ENCODE measurements at regions not wholly inside any gene's neighbourhood (a gene's known extent, or its start where the extent isn't known, plus 50 kb on each side); places are given as distances from the start of the nearest gene placed in this dataset.
"Not testable (repeated sequence)": the region's sequence is repeated elsewhere in the genome, so short reads cannot be mapped to it uniquely, and the experiment has no call there.

DNA sequence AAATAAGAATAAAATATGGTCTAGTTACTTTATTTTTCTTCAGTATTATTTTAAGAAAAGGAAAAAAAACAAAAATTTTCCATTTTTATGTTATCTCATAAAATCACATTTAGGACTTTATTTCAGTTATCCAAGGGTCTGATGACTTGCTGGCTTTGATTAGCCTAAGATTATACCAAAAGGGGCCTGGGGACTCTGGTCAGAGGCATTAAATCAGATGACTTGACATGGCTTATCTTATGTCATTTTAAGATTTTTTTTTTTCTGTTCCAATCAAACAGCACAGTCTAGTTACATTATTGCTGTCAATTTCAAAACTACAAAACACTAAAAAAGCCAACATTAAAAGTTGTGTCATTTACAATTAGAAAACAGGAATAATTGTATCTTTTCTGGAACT, 725.4 kb upstream of the NR2F2 start:
- DNase-seq (ENCODE audit: low spot score) = no peak

GRCh38 chr15:95606551-95606950, 723.9 kb upstream of the NR2F2 start:
- DNase-seq (ENCODE audit: low spot score) = no peak

- no peak for DNase-seq (ENCODE audit: low spot score)
Observed at GRCh38 chr15:95608371-95608770, 722.1 kb upstream of the NR2F2 start.

- DNase-seq (ENCODE audit: low spot score) = no peak
Observed at GRCh38 chr15:95609096-95609495, 721.4 kb upstream of the NR2F2 start.

DNA sequence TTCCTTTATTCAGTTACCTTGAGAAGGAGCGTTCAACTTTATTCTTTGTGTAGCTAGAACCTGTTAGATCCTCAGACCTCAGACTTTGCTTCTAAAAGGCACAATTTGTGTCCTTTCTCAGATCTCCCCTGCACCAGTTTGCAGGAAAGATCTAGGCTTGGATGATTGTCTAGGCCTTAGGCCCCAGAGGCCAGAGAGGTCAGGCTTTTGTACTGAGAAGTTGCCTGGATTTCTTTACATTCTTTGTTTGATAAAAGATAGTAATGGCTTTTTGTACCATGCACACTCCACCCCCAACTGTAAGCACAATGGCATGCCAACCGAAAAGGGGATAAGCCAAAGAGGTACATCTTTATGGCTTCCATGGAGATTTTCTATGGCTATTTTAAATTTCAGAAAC, 719.6 kb upstream of the NR2F2 start:
- DNase-seq (ENCODE audit: low spot score) = no peak

DNA sequence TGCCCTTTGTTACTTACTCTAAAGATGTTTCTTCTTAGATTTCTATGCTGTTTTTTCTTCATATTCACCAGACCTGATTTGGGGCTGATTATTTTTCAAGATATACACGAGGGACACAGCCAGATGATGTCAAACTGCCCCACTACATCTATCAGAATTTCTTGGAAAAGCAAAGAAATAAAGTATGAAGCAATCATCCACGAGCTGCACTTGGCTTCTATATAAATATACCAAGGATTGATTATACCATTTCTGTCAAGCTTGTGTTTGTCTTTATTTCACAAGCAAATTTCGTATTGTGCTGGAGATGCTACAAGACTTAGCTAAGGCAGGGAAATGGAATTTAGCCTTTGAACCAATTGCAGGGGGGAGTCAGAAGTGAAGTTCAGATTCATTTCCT, 715.1 kb upstream of the NR2F2 start:
- no peak for DNase-seq (ENCODE audit: low spot score)

DNA sequence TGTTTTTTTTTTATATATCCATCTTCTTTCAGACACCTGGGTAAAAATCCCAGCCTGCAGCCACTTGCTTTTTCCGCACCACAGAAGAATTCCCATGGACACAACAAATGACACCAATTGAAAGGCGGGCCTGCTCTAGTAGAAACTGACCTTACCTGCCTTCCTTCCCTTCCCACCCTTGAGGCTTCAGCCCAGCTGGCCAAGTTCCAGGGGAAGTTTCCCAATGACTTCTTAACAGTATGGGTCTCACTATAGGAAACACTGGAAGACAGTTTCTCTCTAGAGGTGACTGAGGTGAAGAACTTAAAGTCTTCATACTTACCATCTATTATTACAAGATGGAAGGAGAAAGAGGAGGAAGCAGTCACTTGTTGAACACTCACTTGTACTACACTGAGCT, 714.2 kb upstream of the NR2F2 start:
- DNase-seq (ENCODE audit: low spot score) = no peak

- no peak for DNase-seq (ENCODE audit: low spot score)
Observed at GRCh38 chr15:95620934-95621579, 709.4 kb upstream of the NR2F2 start.

DNA sequence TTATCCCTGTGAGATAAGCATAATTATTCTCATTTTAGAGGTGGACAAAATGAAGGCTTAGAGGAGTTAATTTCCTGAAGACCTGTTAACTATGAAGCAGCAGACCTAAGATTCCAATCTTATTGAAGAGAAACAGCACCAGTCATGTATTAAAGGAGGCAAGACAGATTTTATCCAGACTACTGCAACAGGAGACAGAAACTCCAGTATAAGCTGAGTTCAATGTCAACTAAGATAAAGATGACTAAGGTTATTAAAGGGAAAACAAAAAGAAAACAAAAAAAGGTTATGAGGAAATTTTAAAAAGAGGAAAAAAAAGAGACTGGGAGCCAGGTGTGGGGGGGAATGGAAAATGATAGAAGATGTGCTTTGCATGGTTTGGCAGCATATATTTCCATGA, 707.7 kb upstream of the NR2F2 start:
- no peak for DNase-seq (ENCODE audit: low spot score)

DNA sequence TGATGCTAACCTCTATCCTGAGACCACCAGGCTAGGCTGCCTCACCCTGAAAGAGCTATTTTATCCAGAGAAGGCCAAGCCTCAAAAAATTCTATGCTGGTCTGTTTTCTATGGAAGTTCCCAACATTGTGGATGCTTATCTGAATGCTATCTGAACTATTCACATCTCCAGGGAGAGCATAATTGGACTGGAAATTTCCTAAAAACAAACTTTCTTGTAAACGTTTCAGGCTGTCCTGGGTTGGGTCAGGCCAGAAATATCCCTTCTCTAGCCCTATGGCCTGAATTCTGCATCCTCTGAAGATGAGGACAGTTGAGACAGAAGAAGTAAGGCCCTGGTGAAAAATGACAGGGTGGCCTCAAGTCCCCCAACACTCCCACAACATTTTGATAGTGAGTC, 706.4 kb upstream of the NR2F2 start:
- no peak for DNase-seq (ENCODE audit: low spot score)

- no peak for DNase-seq (ENCODE audit: low spot score)
Observed at GRCh38 chr15:95624616-95625361, 705.7 kb upstream of the NR2F2 start.

DNA sequence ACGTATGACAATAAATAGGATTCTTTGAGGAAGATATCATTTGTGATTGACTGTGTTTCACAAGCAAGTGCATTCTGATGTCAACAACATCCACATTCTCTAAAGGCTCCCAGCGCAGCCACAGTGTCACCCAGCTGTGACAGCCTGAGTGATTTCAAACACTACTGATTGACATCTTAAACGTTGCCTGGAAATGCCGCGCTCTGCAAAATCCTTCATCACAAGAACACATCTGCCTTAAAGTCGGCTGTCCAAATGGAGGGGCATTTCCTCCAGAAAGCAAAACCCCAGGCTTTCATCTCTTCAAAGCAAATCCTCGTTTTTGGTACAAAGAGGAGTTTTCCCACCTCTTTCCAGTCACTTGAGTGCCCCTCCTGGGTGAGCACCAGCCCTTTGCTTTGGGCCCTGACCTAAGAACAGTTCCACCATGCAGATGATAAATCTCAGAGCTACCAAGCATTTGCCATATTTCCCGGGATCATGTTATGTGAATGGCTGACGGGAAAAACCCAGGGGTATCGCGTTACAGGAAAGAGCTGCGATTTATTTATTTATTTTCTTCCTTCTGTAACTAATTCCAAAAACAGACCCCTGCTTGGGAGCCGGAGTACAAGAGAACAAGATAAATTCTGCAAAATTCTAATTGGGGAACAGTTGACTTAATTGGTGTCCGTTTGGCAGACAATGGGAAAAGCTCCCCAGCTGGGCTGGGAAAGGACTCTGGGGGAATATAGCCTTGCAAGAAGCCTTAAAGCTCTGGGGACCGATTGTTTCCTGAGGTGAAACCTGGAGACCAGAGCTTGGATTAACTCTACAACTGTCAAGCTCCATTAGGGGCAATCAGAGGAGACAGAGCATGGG, 703.8 kb upstream of the NR2F2 start:
- DNase-seq (ENCODE audit: low spot score) = no peak

GRCh38 chr15:95629503-95630168, 700.9 kb upstream of the NR2F2 start:
- DNase-seq (ENCODE audit: low spot score) = no peak

- no peak for DNase-seq (ENCODE audit: low spot score)
Observed at GRCh38 chr15:95630683-95631082, 699.8 kb upstream of the NR2F2 start.

- DNase-seq (ENCODE audit: low spot score) = no peak
Observed at GRCh38 chr15:95635666-95636065, 694.8 kb upstream of the NR2F2 start.

DNA sequence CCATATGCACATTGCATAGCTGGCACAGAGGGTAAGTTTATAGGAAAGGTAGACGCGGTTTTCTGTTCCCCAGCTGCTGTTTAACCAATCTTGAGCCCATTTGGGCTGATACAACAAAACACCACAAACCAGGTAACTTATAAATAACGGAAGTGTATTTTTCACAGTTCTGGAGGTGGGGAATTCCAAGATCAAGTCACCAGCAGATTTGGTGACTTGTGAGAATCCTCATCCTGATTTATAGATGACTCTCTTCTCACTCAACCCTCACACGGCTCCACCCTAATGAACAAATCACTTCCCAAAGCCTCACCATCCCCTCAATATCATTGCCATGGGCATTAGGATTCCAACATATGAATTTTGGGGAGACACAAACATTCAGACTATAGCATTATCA, 694.4 kb upstream of the NR2F2 start:
- DNase-seq (ENCODE audit: low spot score) = no peak

DNA sequence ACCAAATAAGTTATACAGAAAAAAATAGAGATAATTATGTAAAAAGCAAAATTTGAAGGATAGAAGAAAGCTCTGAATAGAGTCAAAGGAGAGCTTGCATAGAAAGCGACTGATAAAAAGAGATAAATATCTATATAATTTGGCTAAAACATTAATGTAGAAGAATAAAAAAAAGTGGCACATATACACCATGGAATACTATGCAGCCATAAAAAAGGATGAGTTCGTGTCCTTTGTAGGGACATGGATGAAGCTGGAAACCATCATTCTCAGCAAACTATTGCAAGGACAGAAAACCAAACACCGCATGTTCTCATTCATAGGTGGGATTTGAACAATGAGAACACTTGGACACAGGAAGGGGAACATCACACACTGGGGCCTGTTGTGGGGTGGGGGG, 693.3 kb upstream of the NR2F2 start:
- not testable (repeated sequence) for DNase-seq (ENCODE audit: low spot score)

- no peak for DNase-seq (ENCODE audit: low spot score)
Observed at GRCh38 chr15:95639208-95639607, 691.3 kb upstream of the NR2F2 start.

GRCh38 chr15:95644100-95644875, 686.2 kb upstream of the NR2F2 start:
- DNase-seq (ENCODE audit: low spot score) = no peak

- DNase-seq (ENCODE audit: low spot score) = no peak
Observed at GRCh38 chr15:95645791-95646338, 684.6 kb upstream of the NR2F2 start.
